Upper lobe of left lung (tissue), 4 donors: ENCODE measurements at regions not wholly inside any gene's neighbourhood (a gene's known extent, or its start where the extent isn't known, plus 50 kb on each side); places are given as distances from the start of the nearest gene placed in this dataset.

Experiments
- POLR2A ChIP-seq, 4 donors: fragments of 450-650 bp; IDR thresholded peaks; one replicate each; pipeline ENCODE4 v1.5.1; 2016 to 2017; ENCODE audit warnings: antibody characterized with exemption in 4 of 4, mild to moderate bottlenecking in 2 of 4
- POLR2AphosphoS5 ChIP-seq, 2 donors: sonication (generic); formaldehyde crosslinking; IDR thresholded peaks; one replicate each; pipeline ENCODE4 v1.5.1; 2017; ENCODE audit warnings: antibody characterized with exemption in 2 of 2
- TF ChIP-seq, protein P1 (sequence below), 6 experiments: fragments of 450-650 bp in 4 of 6; fragments of 200-600 bp in 2 of 6; sonication (generic) in 2 of 6; IDR thresholded peaks; one replicate each; pipeline ENCODE4 v1.5.1; 2016 to 2019; ENCODE audit warnings: antibody characterized with exemption in 6 of 6

GRCh38 chr7:116431787-116432526, 67.6 kb upstream of the CAV2 start:
- TF ChIP-seq, protein P1, sequence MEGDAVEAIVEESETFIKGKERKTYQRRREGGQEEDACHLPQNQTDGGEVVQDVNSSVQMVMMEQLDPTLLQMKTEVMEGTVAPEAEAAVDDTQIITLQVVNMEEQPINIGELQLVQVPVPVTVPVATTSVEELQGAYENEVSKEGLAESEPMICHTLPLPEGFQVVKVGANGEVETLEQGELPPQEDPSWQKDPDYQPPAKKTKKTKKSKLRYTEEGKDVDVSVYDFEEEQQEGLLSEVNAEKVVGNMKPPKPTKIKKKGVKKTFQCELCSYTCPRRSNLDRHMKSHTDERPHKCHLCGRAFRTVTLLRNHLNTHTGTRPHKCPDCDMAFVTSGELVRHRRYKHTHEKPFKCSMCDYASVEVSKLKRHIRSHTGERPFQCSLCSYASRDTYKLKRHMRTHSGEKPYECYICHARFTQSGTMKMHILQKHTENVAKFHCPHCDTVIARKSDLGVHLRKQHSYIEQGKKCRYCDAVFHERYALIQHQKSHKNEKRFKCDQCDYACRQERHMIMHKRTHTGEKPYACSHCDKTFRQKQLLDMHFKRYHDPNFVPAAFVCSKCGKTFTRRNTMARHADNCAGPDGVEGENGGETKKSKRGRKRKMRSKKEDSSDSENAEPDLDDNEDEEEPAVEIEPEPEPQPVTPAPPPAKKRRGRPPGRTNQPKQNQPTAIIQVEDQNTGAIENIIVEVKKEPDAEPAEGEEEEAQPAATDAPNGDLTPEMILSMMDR (IDR thresholded peaks at IDR 0.05) = no peak
- TF ChIP-seq POLR2A (IDR thresholded peaks at IDR 0.05) (no peak), POLR2AphosphoS5 (IDR thresholded peaks at IDR 0.05) (no peak)
